ENCODE measurements at regions not wholly inside any gene's neighbourhood (a gene's known extent, or its start where the extent isn't known, plus 50 kb on each side); places are given as distances from the start of the nearest gene placed in this dataset.
"Not testable (repeated sequence)": the region's sequence is repeated elsewhere in the genome, so short reads cannot be mapped to it uniquely, and the experiment has no call there.

DNA sequence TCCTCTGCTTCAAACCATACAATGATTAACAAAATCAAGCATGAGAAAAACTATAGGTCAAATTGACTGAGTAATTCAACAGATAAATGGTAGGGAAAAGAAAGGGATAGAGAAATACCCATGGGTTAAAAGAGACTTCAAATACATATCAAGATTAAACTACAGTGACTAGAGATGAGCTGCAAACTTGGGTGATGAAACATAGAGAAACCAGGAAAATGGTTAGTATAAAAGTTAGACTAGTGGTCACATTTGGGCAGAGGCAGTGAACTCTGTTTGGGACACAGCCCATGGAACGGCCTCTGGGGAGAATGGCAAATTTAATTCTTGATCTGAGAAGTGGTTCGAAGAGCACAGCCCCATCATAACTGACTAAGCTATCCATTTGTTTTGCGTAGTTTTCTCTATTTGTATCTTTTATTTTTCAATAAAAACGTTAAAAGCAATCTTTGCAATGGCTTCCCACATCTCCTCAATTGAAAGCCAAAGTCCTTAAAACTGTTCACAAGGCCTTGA is 99.4 kb downstream of the APIP start:
- H2AFZ ChIP-seq (ENCODE audit: low read length, unreplicated experiment) = no peak overlapping the region
- H3K36me3 ChIP-seq (ENCODE audit: insufficient read depth, low read length) = no peaks in the 10 kb centered on the region
- H3K4me1 ChIP-seq (ENCODE audit: control insufficient read depth, insufficient read depth, low read length, unreplicated experiment) = no peaks in the 10 kb centered on the region
- no peak overlapping the region for H3K27ac ChIP-seq (ENCODE audit: low read depth, low read length)
- H3K27me3 ChIP-seq (ENCODE audit: insufficient read depth, low read length) = peaks cover 28% of the 10 kb centered on the region; the same call in 1 of the 2 replicates
- no peaks in the 10 kb centered on the region for H3K79me2 ChIP-seq (ENCODE audit: control insufficient read depth, insufficient read depth, low read length, unreplicated experiment)
- H3K4me3 ChIP-seq (ENCODE audit: low read depth, low read length) = no peak overlapping the region

GRCh38 chr11:34812905-34813576 is 103.1 kb downstream of the APIP start:
- Histone ChIP-seq H3K4me3 (ENCODE audit: low read depth, low read length) (no peak overlapping the region), H2AFZ (ENCODE audit: low read length, unreplicated experiment) (no peak overlapping the region), H3K36me3 (ENCODE audit: insufficient read depth, low read length) (no peaks in the 10 kb centered on the region), H3K79me2 (ENCODE audit: control insufficient read depth, insufficient read depth, low read length, unreplicated experiment) (no peaks in the 10 kb centered on the region), H3K4me1 (ENCODE audit: control insufficient read depth, insufficient read depth, low read length, unreplicated experiment) (peaks cover 7% of the 10 kb centered on the region), H3K27ac (ENCODE audit: low read depth, low read length) (no peak overlapping the region), H3K27me3 (ENCODE audit: insufficient read depth, low read length) (peaks cover 33% of the 10 kb centered on the region)

GRCh38 chr11:34811858-34812257 is 104.3 kb downstream of the APIP start:
- Histone ChIP-seq H2AFZ (ENCODE audit: low read length, unreplicated experiment) (no peak overlapping the region), H3K4me1 (ENCODE audit: control insufficient read depth, insufficient read depth, low read length, unreplicated experiment) (peaks cover 7% of the 10 kb centered on the region), H3K36me3 (ENCODE audit: insufficient read depth, low read length) (no peaks in the 10 kb centered on the region), H3K27me3 (ENCODE audit: insufficient read depth, low read length) (peaks cover 40% of the 10 kb centered on the region), H3K27ac (ENCODE audit: low read depth, low read length) (no peak overlapping the region), H3K4me3 (ENCODE audit: low read depth, low read length) (no peak overlapping the region), H3K79me2 (ENCODE audit: control insufficient read depth, insufficient read depth, low read length, unreplicated experiment) (no peaks in the 10 kb centered on the region)

GRCh38 chr11:34810107-34810562 is 106.0 kb downstream of the APIP start:
- Histone ChIP-seq H2AFZ (ENCODE audit: low read length, unreplicated experiment) (no peak overlapping the region), H3K4me3 (ENCODE audit: low read depth, low read length) (no peak overlapping the region), H3K4me1 (ENCODE audit: control insufficient read depth, insufficient read depth, low read length, unreplicated experiment) (peaks cover 7% of the 10 kb centered on the region), H3K27ac (ENCODE audit: low read depth, low read length) (no peak overlapping the region), H3K27me3 (ENCODE audit: insufficient read depth, low read length) (peaks cover 46% of the 10 kb centered on the region), H3K79me2 (ENCODE audit: control insufficient read depth, insufficient read depth, low read length, unreplicated experiment) (no peaks in the 10 kb centered on the region), H3K36me3 (ENCODE audit: insufficient read depth, low read length) (no peaks in the 10 kb centered on the region)

DNA sequence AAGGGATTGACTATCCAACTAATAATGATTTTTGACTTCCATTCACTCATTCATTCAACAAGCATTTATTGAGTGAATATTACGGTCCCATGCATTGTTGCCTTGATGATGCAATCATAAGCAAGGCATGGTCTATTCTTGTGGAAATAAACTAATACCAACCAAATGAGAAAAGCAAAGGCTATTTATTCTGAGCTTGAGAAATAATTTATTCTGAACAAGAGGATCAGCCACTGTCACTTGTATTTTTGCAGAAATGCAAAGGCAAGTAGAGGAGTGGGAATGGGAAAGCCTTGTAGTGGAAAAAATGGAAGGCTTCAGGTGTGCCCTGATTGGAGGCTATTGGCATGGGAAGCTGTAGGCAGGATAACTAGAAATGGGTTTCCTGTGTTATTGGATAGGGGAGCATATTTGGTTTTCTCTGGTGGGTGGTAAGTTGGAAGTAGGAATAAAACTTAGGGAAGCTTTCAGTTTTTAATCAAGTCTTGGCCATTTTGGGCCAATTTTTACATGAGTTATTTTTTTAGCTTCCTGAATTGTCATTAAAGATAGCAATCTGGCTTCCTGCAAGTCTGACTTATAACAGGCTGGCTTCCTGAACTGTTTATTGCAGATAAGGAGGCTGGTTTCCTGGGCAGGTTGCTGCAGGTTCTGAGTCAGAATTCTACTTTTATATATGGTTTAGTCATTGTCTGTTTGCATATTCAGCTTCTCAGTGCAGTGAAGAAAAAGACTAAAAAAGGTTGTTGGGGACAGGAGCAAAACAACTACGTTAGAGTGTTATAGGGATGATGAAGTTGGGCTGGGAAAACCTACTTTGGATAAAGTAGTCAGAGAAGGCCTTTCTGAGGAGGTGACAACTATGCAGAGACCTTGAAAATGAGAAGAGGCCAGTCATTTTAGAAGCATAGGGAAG is 106.7 kb downstream of the APIP start:
- Histone ChIP-seq H2AFZ (ENCODE audit: low read length, unreplicated experiment) (no peak overlapping the region), H3K36me3 (ENCODE audit: insufficient read depth, low read length) (no peaks in the 10 kb centered on the region), H3K27ac (ENCODE audit: low read depth, low read length) (no peak overlapping the region), H3K4me1 (ENCODE audit: control insufficient read depth, insufficient read depth, low read length, unreplicated experiment) (peaks cover 7% of the 10 kb centered on the region), H3K27me3 (ENCODE audit: insufficient read depth, low read length) (peaks cover 51% of the 10 kb centered on the region), H3K4me3 (ENCODE audit: low read depth, low read length) (no peak overlapping the region), H3K79me2 (ENCODE audit: control insufficient read depth, insufficient read depth, low read length, unreplicated experiment) (no peaks in the 10 kb centered on the region)

DNA sequence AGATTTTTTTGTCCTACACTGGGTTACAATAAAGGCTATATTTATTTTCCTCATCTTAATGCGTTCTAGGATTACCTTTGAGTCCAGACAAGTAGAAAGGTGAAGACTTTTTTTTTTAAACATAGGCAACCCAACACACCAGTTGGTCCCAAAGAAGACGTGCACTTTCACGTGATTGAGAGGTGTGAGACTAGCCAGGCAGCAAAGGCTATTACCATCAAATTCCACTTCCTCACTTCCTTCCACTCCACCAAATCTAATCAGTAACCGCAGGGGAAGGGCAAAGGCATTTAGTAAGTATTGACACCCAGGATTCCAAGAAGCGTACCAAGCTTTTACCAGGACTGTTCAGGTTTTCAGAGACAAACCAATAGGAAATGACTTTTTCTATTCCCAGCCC is 109.3 kb downstream of the APIP start:
- Histone ChIP-seq H3K27me3 (ENCODE audit: insufficient read depth, low read length) (peaks cover 57% of the 10 kb centered on the region), H3K4me3 (ENCODE audit: low read depth, low read length) (no peak overlapping the region), H3K27ac (ENCODE audit: low read depth, low read length) (no peak overlapping the region), H3K79me2 (ENCODE audit: control insufficient read depth, insufficient read depth, low read length, unreplicated experiment) (no peaks in the 10 kb centered on the region), H3K4me1 (ENCODE audit: control insufficient read depth, insufficient read depth, low read length, unreplicated experiment) (peaks cover 7% of the 10 kb centered on the region), H2AFZ (ENCODE audit: low read length, unreplicated experiment) (no peak overlapping the region), H3K36me3 (ENCODE audit: insufficient read depth, low read length) (no peaks in the 10 kb centered on the region)

DNA sequence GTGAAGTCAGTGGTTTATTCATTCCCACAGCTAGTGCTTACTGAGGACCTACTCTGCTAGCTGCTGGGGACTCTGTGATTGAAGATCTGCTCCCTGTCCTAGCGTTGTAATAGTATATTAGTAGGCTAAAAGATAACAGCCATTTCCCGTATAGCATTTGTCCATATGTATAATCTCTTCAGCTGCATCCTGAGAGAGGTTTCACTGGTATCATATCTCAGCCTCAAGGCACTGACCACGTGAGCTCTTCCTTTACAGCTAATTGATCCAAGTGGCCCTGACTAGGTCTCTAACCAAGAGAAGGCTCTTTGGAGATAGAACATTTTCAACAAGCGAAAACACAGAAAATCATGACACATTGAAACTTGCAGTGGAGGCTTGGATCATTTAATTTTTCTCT is 110.2 kb downstream of the APIP start:
- H3K4me1 ChIP-seq (ENCODE audit: control insufficient read depth, insufficient read depth, low read length, unreplicated experiment) = peaks cover 7% of the 10 kb centered on the region
- H3K79me2 ChIP-seq (ENCODE audit: control insufficient read depth, insufficient read depth, low read length, unreplicated experiment) = no peaks in the 10 kb centered on the region
- H3K27ac ChIP-seq (ENCODE audit: low read depth, low read length) = no peak overlapping the region
- peaks cover 62% of the 10 kb centered on the region for H3K27me3 ChIP-seq (ENCODE audit: insufficient read depth, low read length)
- H3K4me3 ChIP-seq (ENCODE audit: low read depth, low read length) = no peak overlapping the region
- H2AFZ ChIP-seq (ENCODE audit: low read length, unreplicated experiment) = no peak overlapping the region
- no peaks in the 10 kb centered on the region for H3K36me3 ChIP-seq (ENCODE audit: insufficient read depth, low read length)

GRCh38 chr11:34799848-34800247 is 116.3 kb downstream of the APIP start:
- no peaks in the 10 kb centered on the region for H3K36me3 ChIP-seq (ENCODE audit: insufficient read depth, low read length)
- no peaks in the 10 kb centered on the region for H3K4me1 ChIP-seq (ENCODE audit: control insufficient read depth, insufficient read depth, low read length, unreplicated experiment)
- no peaks in the 10 kb centered on the region for H3K79me2 ChIP-seq (ENCODE audit: control insufficient read depth, insufficient read depth, low read length, unreplicated experiment)
- H2AFZ ChIP-seq (ENCODE audit: low read length, unreplicated experiment) = no peak overlapping the region
- H3K27ac ChIP-seq (ENCODE audit: low read depth, low read length) = no peak overlapping the region
- H3K27me3 ChIP-seq (ENCODE audit: insufficient read depth, low read length) = peaks cover 31% of the 10 kb centered on the region; the same call in 1 of the 2 replicates
- no peak overlapping the region for H3K4me3 ChIP-seq (ENCODE audit: low read depth, low read length)

DNA sequence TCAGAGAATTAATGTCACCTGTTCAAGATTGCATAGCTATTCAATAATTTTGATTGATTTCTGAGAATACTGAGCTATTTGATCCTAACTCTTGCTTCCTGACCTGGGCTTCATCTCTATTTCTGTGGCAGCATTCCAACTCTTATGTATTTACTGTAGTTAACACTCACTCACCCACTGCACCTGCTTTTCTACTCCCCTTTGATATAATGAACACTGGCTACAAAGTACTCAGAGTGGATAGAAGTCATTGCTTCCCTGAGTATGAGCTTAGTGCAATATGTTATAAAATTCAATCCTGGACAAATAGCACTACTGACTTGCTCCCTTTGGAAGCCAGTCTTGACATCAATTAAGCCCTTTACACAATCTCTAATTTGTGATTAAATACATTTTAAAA is 117.2 kb downstream of the APIP start:
- no peaks in the 10 kb centered on the region for H3K4me1 ChIP-seq (ENCODE audit: control insufficient read depth, insufficient read depth, low read length, unreplicated experiment)
- H2AFZ ChIP-seq (ENCODE audit: low read length, unreplicated experiment) = no peak overlapping the region
- no peaks in the 10 kb centered on the region for H3K79me2 ChIP-seq (ENCODE audit: control insufficient read depth, insufficient read depth, low read length, unreplicated experiment)
- peaks cover 24% of the 10 kb centered on the region; the same call in 1 of the 2 replicates for H3K27me3 ChIP-seq (ENCODE audit: insufficient read depth, low read length)
- H3K27ac ChIP-seq (ENCODE audit: low read depth, low read length) = no peak overlapping the region
- no peaks in the 10 kb centered on the region for H3K36me3 ChIP-seq (ENCODE audit: insufficient read depth, low read length)
- no peak overlapping the region for H3K4me3 ChIP-seq (ENCODE audit: low read depth, low read length)

DNA sequence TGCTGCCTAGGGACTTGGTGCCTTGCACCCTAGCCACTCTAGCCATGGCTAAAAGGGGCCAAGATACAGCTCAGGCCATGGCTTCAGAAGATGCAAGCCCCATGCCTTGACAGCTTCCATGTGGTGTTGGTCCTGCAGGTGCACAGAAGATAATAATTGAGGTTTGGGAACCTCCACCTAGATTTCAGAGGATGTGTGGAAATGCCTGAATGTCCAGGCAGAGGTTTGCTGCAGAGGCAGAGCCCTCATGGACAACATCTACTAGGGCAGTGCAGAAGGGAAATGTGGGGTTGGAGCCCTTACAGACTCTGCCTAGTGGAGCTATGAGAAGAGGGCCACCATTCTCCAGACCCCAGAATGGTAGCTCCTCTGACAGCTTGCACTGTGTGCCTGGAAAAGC is 118.7 kb downstream of the APIP start:
- not testable (repeated sequence) for H3K27ac ChIP-seq (ENCODE audit: low read depth, low read length); H3K4me3 ChIP-seq (ENCODE audit: low read depth, low read length); H3K4me1 ChIP-seq (ENCODE audit: control insufficient read depth, insufficient read depth, low read length, unreplicated experiment); H3K79me2 ChIP-seq (ENCODE audit: control insufficient read depth, insufficient read depth, low read length, unreplicated experiment); H2AFZ ChIP-seq (ENCODE audit: low read length, unreplicated experiment); H3K36me3 ChIP-seq (ENCODE audit: insufficient read depth, low read length)
- H3K27me3 ChIP-seq (ENCODE audit: insufficient read depth, low read length) = peaks cover 19% of the 10 kb centered on the region; the same call in 1 of the 2 replicates

Data from ACC112 (cell line).